HepG2 (cell line): ENCODE measurements at regions not wholly inside any gene's neighbourhood (a gene's known extent, or its start where the extent isn't known, plus 50 kb on each side); places are given as distances from the start of the nearest gene placed in this dataset.

Source experiments
- ATAC-seq: fragments of 200-7000 bp; cut with Tn5 transposase; 3 replicates; pipeline ENCODE4 v1.9.1; 2020; ENCODE audit warnings: mild to moderate bottlenecking, moderate library complexity
- BruUV-seq: library from RNA; stranded (reverse); fragments of 400-500 nt; replicated peaks from 2 replicates; lab custom pipeline; 2021; lab: Mats Ljungman, UMichigan
- CTCF ChIA-PET: fragments of 300-600 bp; formaldehyde crosslinking; extraction: SDS; loops from one replicate; lab custom pipeline; 2021; ENCODE audit warnings: low total read pairs, inconsistent platforms, low intra/inter-chr PET ratio; lab: Yijun Ruan, JAX
- POLR2A ChIA-PET: fragments of 350-600 bp; sonication (Branson Sonifier 250); formaldehyde crosslinking; loops from one replicate; lab custom pipeline; 2020; ENCODE audit warnings: antibody characterized with exemption, inconsistent platforms; lab: Yijun Ruan, JAX
- DNase-seq: peaks from one replicate; pipeline ENCODE4 v3.0.0-alpha.2; 2015; ENCODE audit warnings: low spot score
- FAIRE-seq: peaks from 3 replicates; lab custom pipeline; 2011; peaks lifted over from hg19 to GRCh38; lab: Jason Lieb, UNC
- H2AFZ ChIP-seq: one replicate; pipeline ENCODE4 v1.6.1; 2011; ENCODE audit warnings: low read length, inconsistent platforms
- H3K27ac ChIP-seq: fragments of 300-600 bp; 3 replicates; pipeline ENCODE4 v1.8.0; 2011; ENCODE audit warnings: mixed run types, mild to moderate bottlenecking, mixed read lengths, low read length, inconsistent platforms; ENCODE audit not compliant: insufficient read depth; ENCODE audit errors: extremely low read length
- H3K27me3 ChIP-seq, 2 experiments: fragments of 200-600 bp in 1 of 2; 2 replicates in 1 of 2; 3 replicates in 1 of 2; pipeline versions ENCODE4 v1.6.0 to v1.8.0; 2011; ENCODE audit warnings: low read length in 2 of 2, mild to moderate bottlenecking in 2 of 2, moderate library complexity in 2 of 2, inconsistent platforms in 1 of 2; ENCODE audit not compliant: insufficient read depth in 2 of 2, control insufficient read depth in 1 of 2
- H3K36me3 ChIP-seq, 2 experiments: fragments of 200-600 bp in 1 of 2; replicated peaks in 1 of 2; 2 replicates in 1 of 2; 3 replicates in 1 of 2; pipeline versions ENCODE4 v1.5.1 to v1.8.0; 2011; ENCODE audit warnings: low read length in 2 of 2, inconsistent platforms in 1 of 2; ENCODE audit not compliant: insufficient read depth in 2 of 2, control insufficient read depth in 1 of 2
- H3K4me1 ChIP-seq: 2 replicates; pipeline ENCODE4 v1.5.1; 2012; ENCODE audit warnings: low read length, inconsistent platforms; ENCODE audit not compliant: insufficient read depth
- H3K4me2 ChIP-seq: 2 replicates; pipeline ENCODE4 v1.6.0; 2011; ENCODE audit warnings: low read depth, low read length, inconsistent platforms
- H3K4me3 ChIP-seq, 3 experiments: fragments of 200-600 bp in 1 of 3; sonication (generic), shearing (Covaris generic) in 1 of 3; replicated peaks in 1 of 3; 2 replicates each; pipeline ENCODE4 v1.5.1; 2011 to 2016; ENCODE audit warnings: low read length in 3 of 3, inconsistent platforms in 2 of 3, low read depth in 2 of 3, mild to moderate bottlenecking in 2 of 3, control low read depth in 1 of 3, mixed read lengths in 1 of 3; ENCODE audit not compliant: insufficient read depth in 1 of 3
- H3K79me2 ChIP-seq: one replicate; pipeline ENCODE4 v1.6.1; 2011; ENCODE audit warnings: low read length, inconsistent platforms; ENCODE audit not compliant: insufficient read depth
- H3K9ac ChIP-seq: 2 replicates; pipeline ENCODE4 v1.6.0; 2011; ENCODE audit warnings: mild to moderate bottlenecking, low read depth, low read length, inconsistent platforms; ENCODE audit not compliant: insufficient read depth
- H3K9me3 ChIP-seq: 2 replicates; pipeline ENCODE4 v1.5.1; 2012; ENCODE audit warnings: mild to moderate bottlenecking, low read length
- H4K20me1 ChIP-seq: 2 replicates; pipeline ENCODE4 v1.6.0; 2011; ENCODE audit warnings: inconsistent platforms, mild to moderate bottlenecking, low read length, moderate library complexity; ENCODE audit not compliant: insufficient read depth
- JDP2 ChIP-seq: sonication (generic); formaldehyde crosslinking; IDR thresholded peaks from 2 replicates; pipeline ENCODE4 v1.8.1; 2022; ENCODE audit warnings: missing genetic modification reagents, borderline replicate concordance
- SMARCC2 ChIP-seq: fragments of 450-650 bp; IDR thresholded peaks from 2 replicates; pipeline ENCODE4 v1.6.1; 2017; ENCODE audit warnings: antibody characterized with exemption, mild to moderate bottlenecking
- ZKSCAN8 ChIP-seq: IDR thresholded peaks from 2 replicates; pipeline ENCODE4 v1.6.1; 2016; ENCODE audit warnings: borderline replicate concordance, missing genetic modification reagents, missing compliant biosample characterization
- whole genome bisulfite sequencing: methylation state at CpG from one replicate; pipeline ENCODE4 v1.1.6; 2017; ENCODE audit warnings: low lambda C conversion rate; 5-methylcytosine and 5-hydroxymethylcytosine counted together
- in situ Hi-C: cut with HindIII; loops from 2 replicates; pipeline ENCODE4 v1.10.0; 2017; ENCODE audit warnings: low pct_unique_long_range_greater_than_20kb; ENCODE audit not compliant: extremely low pct_ligation_motif_present
- intact Hi-C: fragments of 100-400 bp; cut with micrococcal nuclease; formaldehyde crosslinking; loops from one replicate; pipeline ENCODE4 v1.10.0; 2022; ENCODE audit not compliant: unreplicated experiment
- TF ChIP-seq, protein P1 (sequence below): fragments of 450-650 bp; IDR thresholded peaks from 2 replicates; pipeline ENCODE4 v1.6.1; 2016
- TF ChIP-seq, protein P2 (sequence below): sonication (generic); formaldehyde crosslinking; IDR thresholded peaks from 2 replicates; pipeline ENCODE4 v1.8.1; 2023; ENCODE audit warnings: missing genetic modification reagents, mild to moderate bottlenecking, borderline replicate concordance

DNA sequence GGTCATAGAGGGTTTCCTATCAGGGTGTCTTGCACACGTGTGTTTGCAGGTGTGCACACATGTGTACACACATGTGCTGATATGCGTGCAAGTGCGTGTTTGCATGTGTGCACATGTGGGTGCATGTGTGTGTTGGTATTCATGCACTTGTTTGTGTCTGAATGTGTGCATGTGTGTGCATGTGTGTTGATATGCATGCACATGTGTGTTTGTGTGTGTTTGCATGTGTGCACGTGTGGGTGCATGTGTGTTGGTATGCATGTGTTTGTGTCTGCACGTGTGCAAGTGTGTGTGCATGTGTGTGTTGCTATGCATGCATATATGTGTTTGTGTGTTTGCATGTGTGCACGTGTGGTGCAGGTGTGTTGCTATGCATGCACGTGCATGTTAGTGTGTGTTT lies 150.5 kb downstream of the SOX1 start:
- 7% methylated on average over 6 of the region's 7 CpGs for WGBS
- H3K36me3 ChIP-seq, result no peaks in the 10 kb centered on the region
- no peaks in the 10 kb centered on the region for H3K9me3 ChIP-seq
- H2AFZ ChIP-seq, result no peak overlapping the region
- TF ChIP-seq JDP2 (CRISPR knock-in tag) (no peak), ZKSCAN8 (CRISPR knock-in tag) (no peak), SMARCC2 (no peak)
- TF ChIP-seq, protein P1, sequence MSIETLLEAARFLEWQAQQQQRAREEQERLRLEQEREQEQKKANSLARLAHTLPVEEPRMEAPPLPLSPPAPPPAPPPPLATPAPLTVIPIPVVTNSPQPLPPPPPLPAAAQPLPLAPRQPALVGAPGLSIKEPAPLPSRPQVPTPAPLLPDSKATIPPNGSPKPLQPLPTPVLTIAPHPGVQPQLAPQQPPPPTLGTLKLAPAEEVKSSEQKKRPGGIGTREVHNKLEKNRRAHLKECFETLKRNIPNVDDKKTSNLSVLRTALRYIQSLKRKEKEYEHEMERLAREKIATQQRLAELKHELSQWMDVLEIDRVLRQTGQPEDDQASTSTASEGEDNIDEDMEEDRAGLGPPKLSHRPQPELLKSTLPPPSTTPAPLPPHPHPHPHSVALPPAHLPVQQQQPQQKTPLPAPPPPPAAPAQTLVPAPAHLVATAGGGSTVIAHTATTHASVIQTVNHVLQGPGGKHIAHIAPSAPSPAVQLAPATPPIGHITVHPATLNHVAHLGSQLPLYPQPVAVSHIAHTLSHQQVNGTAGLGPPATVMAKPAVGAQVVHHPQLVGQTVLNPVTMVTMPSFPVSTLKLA, result peak; percentile 100
- H3K27me3 ChIP-seq, result peaks cover 3 to 42% of the 10 kb centered on the region in 2 experiments; a peak in 3 of 5 replicates
- H3K79me2 ChIP-seq, result no peaks in the 10 kb centered on the region
- BruUV-seq, result no TSS peak
- H3K9ac ChIP-seq, result no peak overlapping the region
- no peak overlapping the region for H3K27ac ChIP-seq
- no peak overlapping the region for H3K4me3 ChIP-seq
- ATAC-seq (no peak), FAIRE-seq (no peak), DNase-seq (no peak)
- ChIA-PET POLR2A (no interaction called here), CTCF (no interaction called here)
- H3K4me1 ChIP-seq, result no peaks in the 10 kb centered on the region
- intact Hi-C loops, result no loop called here
- in situ Hi-C loops, result loop anchor here (25.0 kb wide), 1 partner anchor 220 kb away; no protein-coding TSS in a partner anchor
- H3K4me2 ChIP-seq, result no peak overlapping the region
- no peaks in the 10 kb centered on the region for H4K20me1 ChIP-seq

DNA sequence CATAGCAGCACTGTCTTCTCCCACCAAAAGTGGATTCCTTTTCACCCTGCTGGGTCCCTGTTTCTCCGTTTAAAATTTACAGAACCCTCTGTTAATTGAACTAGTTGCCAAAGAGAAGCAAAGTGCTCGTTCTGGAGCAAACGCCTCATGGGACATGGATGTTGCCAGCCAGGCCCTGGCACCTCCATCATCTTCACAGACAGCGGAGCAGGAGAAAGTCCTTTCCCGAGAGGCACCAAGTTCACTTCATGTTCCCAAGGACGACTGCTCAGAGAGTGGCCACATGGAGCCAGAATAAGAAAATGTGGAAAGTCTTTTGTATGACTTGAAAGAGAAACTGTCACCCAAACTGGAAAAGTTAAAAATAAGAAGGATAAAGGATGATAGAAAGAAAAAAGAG lies 151.5 kb downstream of the SOX1 start:
- no peak for DNase-seq
- Histone ChIP-seq H3K36me3 (no peaks in the 10 kb centered on the region), H3K4me1 (no peaks in the 10 kb centered on the region), H3K9me3 (no peaks in the 10 kb centered on the region), H3K4me2 (no peak overlapping the region)
- CTCF ChIA-PET, result no interaction called here
- no TSS peak for BruUV-seq
- intact Hi-C loops, result no loop called here
- TF ChIP-seq, protein P2, sequence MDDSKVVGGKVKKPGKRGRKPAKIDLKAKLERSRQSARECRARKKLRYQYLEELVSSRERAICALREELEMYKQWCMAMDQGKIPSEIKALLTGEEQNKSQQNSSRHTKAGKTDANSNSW (CRISPR knock-in tag), result no peak
- TF ChIP-seq, all 625 proteins: peak for 0
- Histone ChIP-seq H2AFZ (no peak overlapping the region), H3K27me3 (peaks cover 3 to 42% of the 10 kb centered on the region in 2 experiments; a peak in 3 of 5 replicates), H3K4me3 (no peak overlapping the region), H3K79me2 (no peaks in the 10 kb centered on the region), H3K27ac (no peak overlapping the region), H4K20me1 (no peaks in the 10 kb centered on the region), H3K9ac (no peak overlapping the region)
- in situ Hi-C loops, result loop anchor here (25.0 kb wide), 1 partner anchor 219 kb away; no protein-coding TSS in a partner anchor
- no peak for FAIRE-seq
- WGBS, result 18% methylated on average over 6 of the region's 6 CpGs
- no peak for ATAC-seq
- POLR2A ChIA-PET, result no interaction called here
